Breast epithelium (tissue), 4 donors: ENCODE measurements at regions not wholly inside any gene's neighbourhood (a gene's known extent, or its start where the extent isn't known, plus 50 kb on each side); places are given as distances from the start of the nearest gene placed in this dataset.

Source experiments
- DNase-seq, 2 donors: peaks; one replicate each; pipeline ENCODE4 v3.0.0-alpha.2; 2019; ENCODE audit warnings: low spot score in 2 of 2
- H3K27ac ChIP-seq, 2 donors: fragments of 200-600 bp; sonication (generic) in 1 of 2; one replicate each; pipeline ENCODE4 v1.5.1; 2016 to 2019; ENCODE audit warnings: mild to moderate bottlenecking in 1 of 2
- H3K27me3 ChIP-seq, 2 donors: fragments of 200-600 bp; sonication (generic) in 1 of 2; one replicate each; pipeline versions ENCODE4 v1.5.1 to v1.6.0; 2017 to 2019; ENCODE audit warnings: control low read depth in 1 of 2, mild to moderate bottlenecking in 1 of 2
- H3K36me3 ChIP-seq: fragments of 200-600 bp; one replicate; pipeline ENCODE4 v1.5.1; 2019
- H3K4me1 ChIP-seq, 2 donors: fragments of 200-600 bp; sonication (generic); one replicate each; pipeline ENCODE4 v1.5.1; 2016 to 2019; ENCODE audit warnings: control low read depth in 1 of 2
- H3K4me3 ChIP-seq, 3 donors: fragments of 200-600 bp; sonication (generic); 1 replicate in 2 of 3; 2 replicates in 1 of 3; pipeline ENCODE4 v1.5.1; 2016 to 2019; ENCODE audit warnings: mild to moderate bottlenecking in 3 of 3, moderate library complexity in 2 of 3
- H3K9me3 ChIP-seq, 2 donors: fragments of 200-600 bp; sonication (generic) in 1 of 2; one replicate each; pipeline ENCODE4 v1.5.1; 2016 to 2019; ENCODE audit warnings: control low read depth in 1 of 2
- POLR2A ChIP-seq: fragments of 450-650 bp; IDR thresholded peaks from one replicate; pipeline ENCODE4 v1.6.1; 2016; ENCODE audit warnings: antibody characterized with exemption, mild to moderate bottlenecking, moderate library complexity
- POLR2AphosphoS5 ChIP-seq, 3 donors: sonication (generic); formaldehyde crosslinking; IDR thresholded peaks; one replicate each; pipeline ENCODE4 v1.6.1; 2017; ENCODE audit warnings: antibody characterized with exemption in 3 of 3
- intact Hi-C: fragments of 100-400 bp; cut with DNase I; formaldehyde crosslinking; loops from one replicate; pipeline ENCODE4 v1.15.1; 2023; ENCODE audit warnings: low total_unique reads
- TF ChIP-seq, protein P1 (sequence below), 3 donors: fragments of 450-650 bp; IDR thresholded peaks; one replicate each; pipeline ENCODE4 v1.5.1; 2016 to 2017; ENCODE audit warnings: antibody characterized with exemption in 3 of 3, mild to moderate bottlenecking in 3 of 3, moderate library complexity in 3 of 3

- no peaks in the 10 kb centered on the region for H3K4me1 ChIP-seq
- no peak for DNase-seq
- no peak for TF ChIP-seq POLR2A
- TF ChIP-seq POLR2AphosphoS5 (IDR thresholded peaks at IDR 0.05): no peak
- TF ChIP-seq, protein P1, sequence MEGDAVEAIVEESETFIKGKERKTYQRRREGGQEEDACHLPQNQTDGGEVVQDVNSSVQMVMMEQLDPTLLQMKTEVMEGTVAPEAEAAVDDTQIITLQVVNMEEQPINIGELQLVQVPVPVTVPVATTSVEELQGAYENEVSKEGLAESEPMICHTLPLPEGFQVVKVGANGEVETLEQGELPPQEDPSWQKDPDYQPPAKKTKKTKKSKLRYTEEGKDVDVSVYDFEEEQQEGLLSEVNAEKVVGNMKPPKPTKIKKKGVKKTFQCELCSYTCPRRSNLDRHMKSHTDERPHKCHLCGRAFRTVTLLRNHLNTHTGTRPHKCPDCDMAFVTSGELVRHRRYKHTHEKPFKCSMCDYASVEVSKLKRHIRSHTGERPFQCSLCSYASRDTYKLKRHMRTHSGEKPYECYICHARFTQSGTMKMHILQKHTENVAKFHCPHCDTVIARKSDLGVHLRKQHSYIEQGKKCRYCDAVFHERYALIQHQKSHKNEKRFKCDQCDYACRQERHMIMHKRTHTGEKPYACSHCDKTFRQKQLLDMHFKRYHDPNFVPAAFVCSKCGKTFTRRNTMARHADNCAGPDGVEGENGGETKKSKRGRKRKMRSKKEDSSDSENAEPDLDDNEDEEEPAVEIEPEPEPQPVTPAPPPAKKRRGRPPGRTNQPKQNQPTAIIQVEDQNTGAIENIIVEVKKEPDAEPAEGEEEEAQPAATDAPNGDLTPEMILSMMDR (IDR thresholded peaks at IDR 0.05): no peak
- intact Hi-C loops: no loop called here
- no peaks in the 10 kb centered on the region for H3K36me3 ChIP-seq
- H3K4me3 ChIP-seq: no peak overlapping the region
- H3K9me3 ChIP-seq: no peaks in the 10 kb centered on the region
- H3K27ac ChIP-seq: no peak overlapping the region
- H3K27me3 ChIP-seq: no peaks in the 10 kb centered on the region
Observed at GRCh38 chr5:7991125-7991821, 122.3 kb downstream of the MTRR start.

GRCh38 chr5:7995688-7996294 lies 126.8 kb downstream of the MTRR start:
- no peak for TF ChIP-seq POLR2A
- no peak for TF ChIP-seq POLR2AphosphoS5 (IDR thresholded peaks at IDR 0.05)
- TF ChIP-seq, protein P1 (IDR thresholded peaks at IDR 0.05): no peak
- Histone ChIP-seq H3K4me3 (no peak overlapping the region), H3K36me3 (no peaks in the 10 kb centered on the region), H3K27me3 (no peaks in the 10 kb centered on the region), H3K4me1 (no peaks in the 10 kb centered on the region), H3K9me3 (peaks cover 0 to 9% of the 10 kb centered on the region in 2 donors), H3K27ac (no peak overlapping the region)
- no peak for DNase-seq
- intact Hi-C loops: no loop called here

- Histone ChIP-seq H3K36me3 (no peaks in the 10 kb centered on the region), H3K27me3 (no peaks in the 10 kb centered on the region), H3K27ac (no peak overlapping the region), H3K9me3 (peaks cover 0 to 7% of the 10 kb centered on the region in 2 donors), H3K4me3 (no peak overlapping the region), H3K4me1 (no peaks in the 10 kb centered on the region)
- no peak for TF ChIP-seq POLR2A
- TF ChIP-seq POLR2AphosphoS5 (IDR thresholded peaks at IDR 0.05): no peak
- TF ChIP-seq, protein P1 (IDR thresholded peaks at IDR 0.05): no peak
- intact Hi-C loops: no loop called here
- no peak for DNase-seq
Observed at GRCh38 chr5:8005416-8005815, 136.5 kb downstream of the MTRR start.

GRCh38 chr5:8012131-8012977 lies 143.4 kb downstream of the MTRR start:
- no peaks in the 10 kb centered on the region for H3K9me3 ChIP-seq
- H3K27me3 ChIP-seq: no peaks in the 10 kb centered on the region
- no peaks in the 10 kb centered on the region for H3K36me3 ChIP-seq
- no peak overlapping the region for H3K27ac ChIP-seq
- intact Hi-C loops: no loop called here
- H3K4me3 ChIP-seq: no peak overlapping the region
- TF ChIP-seq POLR2A: no peak
- H3K4me1 ChIP-seq: no peaks in the 10 kb centered on the region
- DNase-seq: no peak

DNA sequence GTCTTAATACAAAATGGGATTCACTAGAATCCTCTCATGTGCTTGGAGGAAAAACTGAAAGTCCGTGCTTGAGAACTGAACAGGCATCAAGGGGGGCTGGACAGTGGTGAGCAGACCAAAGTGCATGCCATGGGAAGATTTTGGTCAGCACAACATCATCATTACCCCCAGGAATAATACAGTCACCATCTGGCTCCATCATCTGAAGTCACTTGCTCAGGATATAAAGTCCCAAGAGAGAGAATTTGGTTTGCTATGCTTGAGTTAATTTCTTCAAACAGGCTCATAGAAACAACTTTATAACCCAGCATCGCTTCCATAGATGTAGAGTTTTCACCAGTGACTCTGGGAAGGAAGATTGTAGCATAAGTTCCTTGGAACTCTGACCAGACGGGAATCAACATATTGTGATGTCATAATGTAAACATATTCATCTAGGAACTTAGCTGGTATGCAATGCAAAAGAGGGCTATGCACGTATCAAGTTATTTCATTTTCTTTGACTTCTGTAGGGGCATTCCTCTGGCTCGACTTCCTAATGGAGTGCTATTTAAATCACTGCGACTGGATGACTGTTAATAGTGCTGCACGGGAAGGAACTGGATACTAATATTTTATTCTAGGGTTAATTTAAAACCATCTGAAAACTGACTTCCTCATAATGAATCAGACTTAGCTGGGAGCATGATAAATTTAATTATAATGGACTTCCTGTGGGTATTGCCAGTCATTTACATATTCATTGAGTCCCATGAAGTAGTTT lies 145.2 kb downstream of the MTRR start:
- DNase-seq: no peak
- intact Hi-C loops: no loop called here
- Histone ChIP-seq H3K4me3 (no peak overlapping the region), H3K27ac (no peak overlapping the region), H3K27me3 (no peaks in the 10 kb centered on the region), H3K4me1 (no peaks in the 10 kb centered on the region), H3K9me3 (no peaks in the 10 kb centered on the region), H3K36me3 (no peaks in the 10 kb centered on the region)
- TF ChIP-seq, protein P1 (IDR thresholded peaks at IDR 0.05): no peak
- TF ChIP-seq POLR2A: no peak
- no peak for TF ChIP-seq POLR2AphosphoS5 (IDR thresholded peaks at IDR 0.05)
